ENCODE measurements at regions not wholly inside any gene's neighbourhood (a gene's known extent, or its start where the extent isn't known, plus 50 kb on each side); places are given as distances from the start of the nearest gene placed in this dataset.
"Not testable (repeated sequence)": the region's sequence is repeated elsewhere in the genome, so short reads cannot be mapped to it uniquely, and the experiment has no call there.

DNA sequence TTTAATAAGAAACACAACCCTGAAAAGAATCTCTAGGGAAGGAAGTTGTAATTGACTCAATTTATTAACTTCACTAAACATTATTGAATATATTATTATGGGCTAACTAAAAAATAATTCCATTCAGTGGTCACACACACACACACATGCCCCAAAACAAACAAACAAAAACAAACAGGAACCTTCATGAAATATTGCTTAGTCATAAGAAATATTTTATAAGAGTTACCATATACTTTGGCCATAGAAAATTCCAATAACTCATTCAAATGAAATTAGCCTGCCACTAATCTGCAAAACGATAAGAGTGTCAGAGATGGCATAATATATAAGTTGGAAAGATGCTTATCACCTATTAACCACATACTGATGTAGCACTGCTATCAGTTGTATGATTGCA, 268.4 kb upstream of the AMIGO2 start:
- DNase-seq (ENCODE audit: low spot score): no peak

DNA sequence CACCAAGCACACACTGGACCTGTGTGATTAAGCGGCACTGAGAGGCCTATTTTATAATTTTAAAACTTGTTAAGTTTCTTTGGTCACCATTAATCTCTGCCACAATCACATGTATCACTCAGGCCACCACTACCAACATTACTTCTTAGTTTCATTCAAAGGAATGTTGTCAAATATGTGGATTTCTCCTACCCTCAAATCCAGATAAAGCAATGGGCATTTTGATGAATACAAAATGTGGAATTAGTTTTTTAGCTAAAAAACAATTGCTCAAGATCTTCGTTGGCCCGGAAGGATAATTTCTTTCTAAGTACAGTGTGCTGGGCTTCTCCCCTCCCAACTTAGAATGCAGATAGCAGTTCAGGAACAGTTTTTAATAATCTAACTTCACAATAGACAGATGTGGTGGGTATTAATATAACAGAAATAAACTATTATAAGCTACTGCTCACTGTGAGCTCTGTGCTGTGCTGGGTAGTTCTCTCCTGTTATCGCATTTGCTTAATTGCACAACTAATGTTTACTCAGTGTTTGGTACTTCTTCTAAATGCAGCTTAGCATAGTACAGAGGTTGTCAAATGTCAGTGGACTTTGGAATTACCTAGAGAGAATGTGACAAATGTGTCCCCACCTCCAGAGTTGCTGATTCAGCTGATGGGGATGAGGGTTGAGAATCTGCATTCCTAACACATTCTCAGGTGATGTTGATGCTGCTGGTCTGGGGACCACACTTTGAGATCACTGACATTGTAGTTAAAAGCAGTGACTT, 266.7 kb upstream of the AMIGO2 start:
- DNase-seq (ENCODE audit: low spot score): peak; percentile 59

DNA sequence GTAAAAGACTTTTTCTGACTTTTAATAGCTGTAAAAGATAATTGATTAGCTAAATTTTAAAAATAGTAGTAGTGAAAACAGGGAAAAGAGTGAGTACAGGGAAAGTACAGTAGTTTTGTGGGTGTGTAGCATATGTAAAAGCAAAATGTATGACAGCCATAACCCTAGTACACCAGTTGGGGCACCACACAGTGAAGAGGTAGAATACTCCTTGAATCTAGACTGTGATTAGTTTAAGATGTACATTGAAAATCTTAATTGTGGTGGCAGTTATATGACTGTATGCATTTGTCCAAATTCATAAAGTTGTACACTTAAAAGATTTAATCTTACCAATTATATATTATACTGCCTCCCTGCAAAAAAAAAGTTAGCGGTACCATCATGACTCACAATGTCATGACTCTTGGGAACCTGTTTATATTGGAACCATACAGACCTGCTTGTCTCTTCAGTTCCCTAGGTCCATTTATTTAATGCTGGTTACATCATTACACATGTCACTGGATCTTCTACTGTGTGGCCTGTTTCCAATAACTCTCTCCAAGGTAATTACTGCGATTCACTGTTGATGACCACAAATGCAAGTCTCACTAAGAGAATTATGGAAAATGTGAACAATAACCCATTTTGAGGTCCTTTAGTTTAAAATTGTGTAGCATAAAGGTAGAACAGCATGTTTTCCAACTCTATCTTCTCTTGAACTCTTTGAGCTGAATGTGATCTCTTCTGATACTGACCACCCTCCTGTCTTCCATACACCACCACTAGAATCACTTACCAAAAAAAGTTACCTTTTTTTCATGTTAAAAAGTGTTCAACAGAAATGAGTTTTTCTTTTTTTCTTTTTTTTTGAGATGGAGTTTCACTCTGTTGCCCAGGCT, 264.2 kb upstream of the AMIGO2 start:
- no peak for DNase-seq (ENCODE audit: low spot score)

DNA sequence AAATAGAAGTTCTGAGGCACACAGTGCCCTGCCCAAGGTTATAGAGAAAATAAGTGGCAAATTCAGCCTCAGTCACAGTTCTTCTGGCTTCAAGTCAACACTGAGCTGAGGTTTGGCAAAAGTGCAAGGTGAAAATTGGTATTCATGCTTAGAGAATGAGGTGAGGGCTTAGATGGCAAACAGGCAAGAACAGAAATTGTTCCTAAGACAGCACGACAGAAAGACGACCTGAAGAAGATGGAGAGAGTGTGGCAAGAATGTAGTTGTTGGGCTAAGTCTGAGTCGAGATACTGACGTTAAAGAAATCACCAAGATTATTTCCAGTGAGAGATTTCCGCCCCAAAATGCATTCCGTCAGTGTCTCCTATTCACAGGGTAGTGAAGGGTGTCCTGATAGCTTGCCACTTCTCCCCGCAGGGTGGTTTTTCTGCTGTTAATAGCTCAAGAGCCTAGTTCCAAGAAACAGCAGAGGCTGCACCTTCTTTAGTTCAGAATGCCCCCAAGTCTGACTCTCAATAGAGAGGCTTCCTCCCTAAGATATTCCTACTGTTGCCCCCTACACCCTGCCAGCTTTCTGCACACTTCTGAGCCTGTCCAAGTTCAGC, 260.8 kb upstream of the AMIGO2 start:
- no peak for DNase-seq (ENCODE audit: low spot score)

DNA sequence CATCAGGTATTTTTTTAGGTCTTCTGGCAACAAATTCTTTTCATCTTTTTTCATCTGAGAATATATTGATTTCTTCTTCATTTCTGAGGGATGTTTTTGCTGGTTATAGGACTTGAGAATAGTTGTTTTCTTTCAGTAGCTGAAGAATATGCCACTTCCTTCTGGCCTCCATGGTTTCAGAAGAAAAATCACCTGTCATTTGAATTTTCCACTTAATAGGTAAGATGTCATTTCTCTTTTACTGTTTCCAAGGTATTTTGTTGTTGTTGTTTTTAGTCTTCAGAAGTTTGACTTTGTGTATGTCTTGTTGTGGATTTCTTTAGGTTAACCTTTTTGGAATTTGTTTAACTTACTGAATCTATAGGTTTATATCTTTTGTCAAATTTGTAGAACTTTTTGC, 257.8 kb upstream of the AMIGO2 start:
- no peak for DNase-seq (ENCODE audit: low spot score)

DNA sequence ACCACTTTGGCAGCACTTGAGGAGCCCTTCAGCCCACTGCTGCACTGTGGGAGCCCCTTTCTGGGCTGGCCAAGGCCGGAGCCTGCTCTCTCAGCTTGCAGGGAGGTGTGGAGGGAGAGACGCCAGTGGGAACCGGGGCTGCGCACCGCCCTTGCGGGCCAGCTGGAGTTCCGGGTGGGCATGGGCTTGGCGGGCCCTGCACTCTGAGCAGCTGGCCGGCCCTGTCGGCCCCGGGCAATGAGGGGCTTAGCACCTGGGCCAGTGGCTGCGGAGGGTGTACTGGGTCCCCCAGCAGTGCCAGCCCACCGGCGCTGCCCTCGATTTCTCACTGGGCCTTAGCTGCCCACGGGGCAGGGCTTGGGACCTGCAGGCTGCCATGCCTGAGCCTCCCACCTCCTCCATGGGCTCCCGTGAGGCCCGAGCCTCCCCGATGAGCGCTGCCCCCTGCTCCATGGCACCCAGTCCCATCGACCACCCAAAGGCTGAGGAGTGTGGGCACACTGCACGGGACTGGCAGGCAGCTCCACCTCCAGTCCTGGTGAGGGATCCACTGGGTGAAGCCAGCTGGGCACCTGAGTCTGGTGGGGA, 253.6 kb upstream of the AMIGO2 start:
- not testable (repeated sequence) for DNase-seq (ENCODE audit: low spot score)

DNA sequence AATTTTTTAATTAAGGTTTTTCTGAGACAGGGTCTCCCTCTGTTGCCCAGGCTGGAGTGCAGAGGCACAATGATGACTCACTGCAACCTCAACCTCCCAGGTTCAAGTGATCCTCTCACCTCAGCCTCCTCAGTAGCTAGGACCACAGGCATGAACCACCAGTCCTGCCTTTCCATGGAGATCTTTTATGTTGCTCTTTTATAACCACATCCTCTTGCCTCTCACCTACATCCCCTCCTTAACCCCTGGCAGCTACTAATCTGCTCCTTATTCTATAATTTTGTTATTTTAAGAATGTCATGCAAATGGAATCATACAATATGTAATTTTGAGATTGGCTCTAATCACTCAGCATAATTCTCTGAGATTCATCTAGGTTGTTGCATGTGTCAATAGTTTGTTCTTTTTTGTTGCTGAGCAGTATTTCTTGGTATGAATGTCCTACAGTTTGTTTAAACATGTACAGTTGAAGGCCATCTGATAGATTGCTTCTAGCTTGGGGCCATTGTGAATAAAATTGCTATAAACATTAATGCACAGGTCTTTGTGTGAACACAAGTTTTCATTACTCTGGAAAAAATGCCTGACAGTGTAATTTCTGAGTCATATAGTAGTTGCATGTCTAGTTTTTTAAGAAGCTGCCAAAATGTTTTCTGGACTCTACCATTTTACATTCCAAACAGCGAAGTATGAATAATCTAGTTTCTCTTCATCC, 249.2 kb upstream of the AMIGO2 start:
- DNase-seq (ENCODE audit: low spot score): no peak

DNA sequence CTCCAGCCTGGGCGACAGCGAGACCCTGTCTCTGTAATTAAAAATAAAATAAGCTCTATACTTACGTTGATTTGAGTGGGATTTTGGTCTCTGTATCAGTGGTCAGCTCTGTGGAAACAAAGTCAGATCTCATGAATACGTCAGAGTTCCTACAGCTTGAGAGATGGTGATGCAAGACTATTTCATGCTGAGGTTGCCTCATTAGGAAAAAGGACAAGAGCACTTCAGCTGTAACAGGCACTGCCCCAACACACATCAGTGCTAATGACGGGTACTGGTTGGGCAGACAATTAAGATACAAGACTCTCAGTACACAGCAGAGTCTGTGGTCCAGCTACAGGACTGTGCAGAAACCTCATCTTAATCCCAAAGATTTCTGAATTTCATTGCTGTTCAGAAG, 246.4 kb upstream of the AMIGO2 start:
- no peak for DNase-seq (ENCODE audit: low spot score)

DNA sequence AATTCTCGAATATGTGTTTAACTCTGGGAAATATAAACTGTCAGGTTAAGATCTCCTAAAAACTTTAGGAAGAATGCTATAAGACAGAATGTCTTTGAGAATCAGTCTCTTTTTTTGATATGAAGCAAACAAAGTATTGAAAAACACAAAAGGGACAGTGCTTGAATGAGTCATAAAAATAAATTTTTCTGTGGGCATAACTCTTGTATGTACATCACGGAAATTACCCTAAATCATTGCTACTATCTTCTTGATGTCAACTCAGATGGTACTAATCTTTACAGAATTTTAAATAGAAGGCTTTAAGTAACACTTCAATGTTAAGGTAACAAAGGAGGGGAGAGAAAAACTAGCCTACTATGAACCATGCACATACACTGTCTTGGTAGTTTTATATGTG, 244.0 kb upstream of the AMIGO2 start:
- no peak for DNase-seq (ENCODE audit: low spot score)

DNA sequence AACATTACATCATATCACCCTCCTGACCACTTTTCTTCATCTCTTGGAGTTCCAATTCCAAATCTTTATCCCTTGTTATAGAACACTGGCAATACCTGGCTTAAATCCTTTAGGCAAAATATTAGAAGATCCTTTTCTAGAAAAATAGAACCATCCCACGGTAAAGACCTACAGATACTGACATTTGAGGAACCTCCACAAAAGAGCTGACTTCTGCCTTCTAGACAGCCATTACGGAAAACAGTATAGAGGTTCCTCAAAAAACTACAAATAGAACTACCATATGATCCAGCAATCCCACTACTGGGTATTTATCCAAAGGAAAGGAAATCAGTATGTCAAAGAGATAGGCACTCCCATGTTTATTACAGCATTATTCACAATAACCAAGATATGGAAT, 241.7 kb upstream of the AMIGO2 start:
- no peak for DNase-seq (ENCODE audit: low spot score)

DNA sequence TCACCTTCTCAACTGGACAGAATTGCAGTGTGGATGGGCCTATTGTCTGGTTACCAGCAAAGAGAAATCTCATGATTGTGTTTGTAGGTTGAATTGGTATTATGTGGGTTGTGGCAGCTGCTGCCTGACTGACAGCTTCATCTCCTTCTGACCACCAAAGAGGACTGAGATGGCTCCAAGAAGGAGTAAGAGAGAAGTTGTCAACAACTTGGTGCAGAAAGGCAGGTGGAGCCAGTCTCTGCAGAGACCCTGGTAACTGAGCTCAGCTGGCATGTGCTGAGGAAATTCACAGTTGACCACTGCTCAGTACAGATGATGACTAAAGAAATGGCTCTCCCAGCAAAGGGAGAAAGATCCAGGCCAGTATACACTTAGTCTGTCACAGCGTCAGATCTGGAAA, 240.0 kb upstream of the AMIGO2 start:
- no peak for DNase-seq (ENCODE audit: low spot score)

DNA sequence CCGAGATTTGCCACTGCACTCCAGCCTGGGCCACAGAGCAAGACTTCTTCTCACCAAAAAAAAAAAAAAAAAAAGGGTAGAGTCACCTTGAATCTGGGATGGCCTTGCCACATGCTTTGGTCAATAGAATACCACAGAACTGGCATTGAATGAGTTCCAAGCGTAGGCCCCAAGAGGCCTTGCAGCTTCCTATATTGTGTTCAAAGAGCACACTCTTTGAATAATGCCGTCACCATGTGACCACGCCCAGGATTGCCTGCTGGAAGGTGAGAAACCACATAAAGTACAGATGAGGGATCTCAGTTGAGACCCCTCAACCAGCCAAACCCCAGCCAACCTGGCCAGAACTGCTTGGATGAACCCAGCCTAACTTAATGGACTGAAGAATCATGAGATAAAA, 239.2 kb upstream of the AMIGO2 start:
- no peak for DNase-seq (ENCODE audit: low spot score)

DNA sequence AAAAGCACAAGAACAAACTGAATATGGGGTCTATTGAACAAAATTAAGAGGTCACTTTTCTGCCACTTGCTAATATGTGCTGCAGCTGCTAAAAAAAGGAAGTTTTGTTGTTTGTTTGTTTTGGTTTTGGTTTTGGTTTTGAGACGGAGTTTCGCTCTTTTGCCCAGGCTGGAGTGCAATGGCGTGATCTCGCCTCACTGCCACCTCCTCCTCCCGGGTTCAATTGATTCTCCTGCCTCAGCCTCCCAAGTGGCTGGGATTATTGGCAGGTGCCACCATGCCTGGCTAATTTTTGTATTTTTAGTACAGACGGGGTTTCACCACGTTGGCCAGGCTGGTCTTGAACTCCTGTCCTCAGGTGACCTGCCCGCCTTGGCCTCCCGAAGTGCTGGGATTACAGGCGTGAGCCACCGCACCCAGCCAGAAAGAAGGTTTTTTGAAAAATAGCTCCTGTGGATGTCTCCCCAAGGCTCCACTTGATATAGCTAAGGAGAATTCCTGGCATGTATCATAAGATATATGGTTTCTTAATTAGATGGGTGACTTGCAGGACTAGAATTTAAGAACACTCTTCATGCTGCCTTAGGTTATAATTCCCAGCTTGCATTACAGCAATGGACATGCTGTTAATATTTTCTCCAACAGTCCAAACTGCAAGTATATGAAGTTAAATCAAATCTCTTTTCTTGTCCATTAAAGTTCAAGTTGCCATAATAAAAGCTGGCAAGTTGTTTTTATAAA, 237.6 kb upstream of the AMIGO2 start:
- no peak for DNase-seq (ENCODE audit: low spot score)

DNA sequence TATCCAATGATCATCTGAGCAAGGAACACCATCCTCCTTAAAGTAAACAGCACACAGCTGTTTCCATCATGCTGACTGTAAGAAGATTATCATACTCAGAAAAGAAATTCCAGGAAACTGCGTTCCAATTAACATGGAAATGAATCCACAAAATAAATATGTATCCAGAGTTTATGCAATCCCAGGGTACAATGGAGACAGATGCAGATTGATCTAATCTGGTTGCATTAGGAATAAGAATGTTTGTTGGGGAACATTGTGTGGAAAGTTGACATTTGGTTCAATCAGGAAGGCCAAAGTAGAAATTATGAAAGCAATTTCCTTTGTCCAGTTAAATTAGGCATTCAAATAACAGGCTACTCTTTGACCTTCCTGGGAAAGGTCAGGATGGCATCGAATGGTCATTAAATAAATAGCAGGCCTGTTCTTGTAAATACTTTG, 236.9 kb upstream of the AMIGO2 start:
- no peak for DNase-seq (ENCODE audit: low spot score)

DNA sequence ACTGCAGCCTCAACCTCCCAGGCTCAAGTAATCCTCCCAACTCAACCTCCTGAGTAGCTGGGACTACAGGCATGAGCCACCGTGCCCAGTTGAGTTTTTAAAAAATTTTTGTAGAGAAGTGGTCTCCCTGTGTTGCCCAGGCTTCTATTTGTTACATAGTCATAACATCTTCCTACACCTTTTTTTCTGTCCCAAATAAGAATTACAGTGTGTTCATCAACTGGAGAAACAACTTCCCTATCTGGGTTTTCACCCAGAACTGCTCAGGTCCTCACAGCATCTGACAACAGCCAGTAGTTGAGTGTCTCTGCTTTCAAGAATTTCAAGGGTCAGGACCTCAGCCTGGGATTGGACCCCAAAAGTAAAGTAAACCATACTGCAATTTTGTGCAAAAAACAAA, 235.2 kb upstream of the AMIGO2 start:
- no peak for DNase-seq (ENCODE audit: low spot score)

DNA sequence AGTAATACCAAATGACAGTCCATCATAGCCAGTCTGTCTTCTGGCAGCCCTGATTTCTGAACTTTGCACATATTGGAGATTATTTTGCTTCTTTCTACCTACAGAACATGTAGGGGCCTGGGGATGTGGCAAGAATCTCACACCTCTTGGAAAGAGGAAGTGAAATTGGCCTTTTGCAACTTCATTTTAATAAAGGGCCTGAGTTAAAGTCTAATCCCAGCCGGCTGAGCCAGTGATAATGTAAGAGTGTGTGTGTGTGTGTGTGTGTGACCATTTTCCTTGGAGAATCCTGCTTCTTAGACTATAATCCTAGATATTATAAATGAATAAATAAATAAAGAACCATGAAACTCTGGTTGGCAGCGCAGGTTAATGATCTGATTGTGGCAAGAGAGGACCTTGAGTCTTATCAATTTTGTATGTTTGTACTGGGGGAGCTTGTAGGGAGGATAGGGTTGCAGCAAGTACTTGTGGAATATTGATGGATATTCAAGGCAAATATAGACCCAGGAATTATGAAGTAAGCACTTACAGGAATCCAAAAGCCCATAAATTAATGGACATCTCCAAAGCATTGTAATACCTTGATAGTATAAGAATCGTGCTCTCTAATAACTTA, 233.2 kb upstream of the AMIGO2 start:
- no peak for DNase-seq (ENCODE audit: low spot score)

DNA sequence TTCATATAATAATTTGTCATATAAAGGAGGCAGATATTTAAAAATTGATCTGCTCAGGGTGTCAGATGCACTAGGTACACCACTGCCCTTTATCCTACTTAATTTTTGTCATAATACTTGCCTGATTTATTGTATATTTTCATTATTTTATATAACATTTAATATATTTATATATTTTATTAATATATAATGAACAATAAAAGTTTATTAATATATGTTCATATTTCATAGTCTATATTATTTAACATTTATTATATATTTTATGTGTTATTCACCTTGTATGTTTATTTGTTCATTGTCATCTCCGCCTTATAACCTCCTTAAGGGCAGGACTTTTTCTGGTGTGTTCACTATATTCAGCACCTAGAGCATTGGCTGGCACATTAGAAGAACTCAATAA, 232.4 kb upstream of the AMIGO2 start:
- no peak for DNase-seq (ENCODE audit: low spot score)

DNA sequence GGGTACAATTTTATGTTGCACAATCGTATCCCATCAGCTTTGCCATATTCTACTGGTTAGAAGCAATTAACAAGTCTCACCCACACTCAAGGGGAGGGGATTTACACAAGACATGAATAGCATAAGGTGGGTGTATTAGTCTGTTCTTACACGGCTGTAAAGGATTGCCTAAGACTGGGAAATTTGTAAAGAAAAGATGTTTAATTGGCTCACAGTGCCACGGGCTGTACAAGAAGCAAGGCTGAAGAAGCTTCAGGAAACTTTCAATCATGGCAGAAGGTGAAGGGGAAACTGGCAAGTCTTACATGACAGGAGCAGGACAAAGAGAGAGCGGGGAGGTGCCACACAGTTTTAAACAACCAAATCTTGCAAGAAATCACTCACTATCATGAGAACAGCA, 231.8 kb upstream of the AMIGO2 start:
- DNase-seq (ENCODE audit: low spot score): no peak

DNA sequence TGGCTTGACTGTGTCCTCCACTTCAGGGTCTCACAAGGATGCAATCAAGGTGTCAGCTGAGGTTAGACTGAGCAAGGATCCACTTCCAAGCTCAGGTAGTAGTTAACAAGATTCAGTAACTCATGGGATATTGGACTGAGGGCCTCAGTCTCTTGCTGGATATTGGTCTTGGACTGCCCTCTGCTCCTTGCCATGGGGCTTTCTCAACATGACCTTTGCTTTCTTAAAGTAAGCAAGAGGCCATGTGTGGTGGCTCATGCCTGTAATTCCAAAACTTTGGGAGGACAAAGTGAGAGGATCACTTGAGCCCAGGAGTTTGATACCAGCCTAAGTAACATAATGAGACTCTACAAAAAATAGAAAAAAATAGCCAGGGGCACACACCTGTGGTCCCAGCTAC, 231.3 kb upstream of the AMIGO2 start:
- DNase-seq (ENCODE audit: low spot score): no peak

DNA sequence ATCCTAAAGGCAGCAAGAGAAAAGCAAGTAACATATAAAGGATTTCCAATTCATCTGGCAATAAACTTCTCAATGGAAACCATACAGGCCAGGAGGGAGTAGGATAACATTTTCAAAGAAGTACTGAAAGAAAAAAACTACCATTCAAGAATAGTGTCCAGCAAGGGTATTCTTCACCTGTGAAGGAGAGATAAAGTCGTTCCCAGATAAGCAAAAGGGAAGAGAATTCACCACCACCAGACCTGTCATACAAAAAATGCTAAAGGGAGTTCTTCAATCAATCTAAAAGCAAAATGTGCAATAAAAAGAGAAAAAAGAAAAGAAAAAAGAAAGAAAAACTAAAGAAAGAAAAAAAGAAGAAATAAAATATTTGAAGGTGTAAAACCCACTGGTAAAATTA, 228.9 kb upstream of the AMIGO2 start:
- no peak for DNase-seq (ENCODE audit: low spot score)
